Eye (tissue), 1 donor: ENCODE measurements at regions not wholly inside any gene's neighbourhood (a gene's known extent, or its start where the extent isn't known, plus 50 kb on each side); places are given as distances from the start of the nearest gene placed in this dataset.
A peak's percentile ranks its signal among the peaks of the same experiment; 100 is the strongest.
"Not testable (repeated sequence)": the region's sequence is repeated elsewhere in the genome, so short reads cannot be mapped to it uniquely, and the experiment has no call there.

Source experiments
- DNase-seq: peaks from one replicate; pipeline ENCODE4 v3.0.0-alpha.2; 2015

DNA sequence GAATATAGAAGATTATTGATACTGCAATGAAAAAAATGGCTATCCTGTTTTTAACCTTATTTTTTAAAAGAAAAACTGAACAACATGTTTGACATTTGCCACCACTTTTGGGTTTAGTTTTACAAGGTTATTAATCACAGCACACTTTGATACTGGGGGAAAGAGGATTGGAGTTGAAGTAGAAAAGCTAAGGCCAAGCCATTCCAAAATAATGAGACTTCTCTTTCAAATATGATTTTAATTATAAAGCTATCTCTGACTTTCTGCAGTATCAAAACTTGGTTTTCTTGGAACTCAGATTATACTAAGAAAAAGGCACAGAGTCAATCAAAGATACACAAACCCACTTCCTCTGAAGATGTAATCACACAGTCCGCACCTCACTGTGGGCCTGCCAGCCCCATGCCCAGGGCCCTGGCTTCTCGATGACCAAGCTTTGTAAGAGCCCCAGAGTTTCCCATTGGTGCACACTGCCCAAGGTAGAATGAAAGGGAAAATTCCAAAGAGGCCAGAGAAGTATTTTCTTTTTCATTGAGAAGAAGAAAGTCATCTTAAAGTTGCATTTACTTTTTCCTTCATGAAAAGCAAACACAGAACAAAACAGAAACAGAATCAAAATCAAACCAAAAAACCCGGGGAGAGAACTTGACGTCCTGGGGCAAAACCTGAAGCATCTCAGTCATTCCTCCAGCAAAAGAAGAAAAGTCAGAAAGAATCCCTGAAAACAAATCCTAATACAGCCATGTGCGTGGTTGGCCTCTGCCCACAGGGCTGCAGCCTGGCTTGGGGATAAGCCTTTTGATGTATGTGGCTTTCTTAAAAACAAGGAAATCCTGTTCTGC, 187.7 kb upstream of the KLF6 start:
- DNase-seq: no peak

DNA sequence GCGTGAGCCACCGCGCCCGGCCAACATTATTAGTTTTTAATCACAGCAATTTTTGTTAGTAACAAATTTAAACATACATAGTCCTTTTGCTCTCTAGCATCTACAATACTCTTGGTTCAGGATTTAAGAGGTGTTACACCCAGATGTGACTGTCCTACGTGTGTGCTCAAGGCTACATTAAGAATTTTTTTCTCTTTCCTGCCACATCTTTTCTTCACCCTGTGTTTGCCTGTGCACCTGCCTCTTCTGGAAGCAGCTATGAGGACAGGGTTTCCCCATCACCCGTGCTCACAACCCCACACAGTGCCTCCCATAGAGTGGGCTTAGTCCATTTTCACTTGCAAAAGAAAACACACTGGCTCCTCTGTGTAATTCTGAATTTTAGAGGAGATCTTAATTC, 186.7 kb upstream of the KLF6 start:
- no peak for DNase-seq

DNA sequence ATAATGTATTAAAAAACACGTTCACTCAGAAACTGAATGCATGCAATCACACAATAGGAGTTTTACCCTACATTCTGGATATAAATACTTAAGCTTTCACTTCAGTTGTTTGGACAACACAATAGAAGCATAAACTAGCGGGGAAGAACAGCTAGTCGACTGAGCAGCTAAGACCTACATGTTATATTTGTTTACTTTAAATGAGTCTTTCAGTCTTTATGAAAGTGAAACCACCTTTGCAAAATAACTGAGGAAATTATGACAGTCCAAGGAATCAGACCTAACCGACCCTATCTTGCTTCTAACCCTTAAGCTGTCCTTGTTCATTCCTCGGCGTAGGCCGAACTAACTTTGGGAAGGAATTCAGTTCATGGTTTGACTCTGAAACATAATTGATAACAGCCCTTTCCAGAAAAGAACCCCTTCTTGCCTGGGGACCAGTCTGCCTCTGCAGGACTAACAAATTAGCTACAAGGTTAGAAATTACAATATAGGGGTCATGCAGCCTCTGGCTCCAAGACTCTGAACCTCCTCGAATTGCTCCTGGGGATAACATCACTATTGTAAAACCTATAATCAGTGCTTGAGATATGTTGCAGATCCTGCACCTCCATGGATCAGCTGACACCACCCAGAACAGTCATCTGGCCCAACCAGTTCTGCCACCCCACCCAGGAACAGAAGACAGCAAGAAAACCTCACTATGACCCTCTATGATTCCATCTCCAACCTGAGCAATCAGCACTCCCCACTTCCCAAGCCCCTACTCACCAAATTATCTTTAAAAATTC, 185.1 kb upstream of the KLF6 start:
- no peak for DNase-seq

DNA sequence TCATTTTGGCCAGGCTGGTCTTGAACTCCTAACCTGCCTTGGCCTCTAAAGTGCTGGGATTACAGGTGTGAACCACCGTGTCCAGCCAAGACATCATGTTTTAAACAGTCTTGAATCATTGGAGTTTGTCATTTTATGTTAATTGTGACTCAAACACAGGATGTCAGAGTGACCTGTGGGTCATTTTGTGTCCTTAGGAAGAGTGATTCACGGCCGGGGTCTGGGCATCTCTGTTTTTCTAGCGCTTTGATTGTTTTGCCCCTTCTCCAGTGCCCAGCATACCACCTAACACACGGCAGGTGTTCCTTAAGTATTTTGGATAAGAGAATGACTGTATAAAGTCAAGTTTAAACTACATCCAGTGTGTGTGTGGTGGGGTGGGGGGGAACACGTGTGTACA, 183.7 kb upstream of the KLF6 start:
- DNase-seq: no peak

DNA sequence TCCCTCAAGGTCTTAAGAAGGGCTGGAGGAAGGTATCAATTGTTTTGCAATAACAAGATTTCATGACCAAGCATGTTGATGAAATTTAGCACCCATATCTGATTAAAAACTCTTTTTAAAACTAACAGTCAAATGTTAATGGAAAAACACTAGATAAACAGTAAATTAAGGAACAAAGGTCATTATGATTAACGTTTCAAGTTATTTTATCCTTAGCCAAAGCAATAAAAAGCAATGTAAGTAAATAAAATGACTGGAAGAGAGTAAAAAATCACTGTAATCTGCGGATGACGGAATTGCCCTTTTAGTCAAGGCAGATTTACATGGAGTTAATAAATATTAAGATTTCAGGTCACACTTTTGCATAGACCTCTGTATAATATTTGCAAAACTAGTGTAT, 179.5 kb upstream of the KLF6 start:
- DNase-seq: no peak

DNA sequence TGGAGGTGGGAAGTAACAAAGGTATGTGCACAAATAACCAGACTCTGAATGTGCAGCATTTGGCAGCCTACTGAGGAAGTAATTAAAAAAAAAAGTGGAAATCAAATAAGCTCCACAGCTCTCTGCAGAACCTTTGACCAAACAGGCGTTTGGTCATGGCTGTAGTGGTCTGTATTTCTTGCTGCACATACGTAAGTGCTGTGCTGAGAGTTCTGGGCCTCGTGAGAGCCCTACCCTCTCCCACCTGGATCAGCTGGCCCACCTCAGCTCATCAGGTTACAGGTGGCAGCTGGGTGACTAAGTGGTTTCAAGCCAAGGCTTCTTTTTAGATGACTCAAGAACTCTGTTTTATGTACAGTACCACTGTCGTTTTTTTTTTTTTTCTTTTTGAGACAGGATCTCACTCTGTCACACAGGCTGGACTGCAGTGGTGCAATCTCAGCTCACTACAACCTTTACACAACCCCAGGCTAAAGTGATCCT, 178.2 kb upstream of the KLF6 start:
- no peak for DNase-seq

DNA sequence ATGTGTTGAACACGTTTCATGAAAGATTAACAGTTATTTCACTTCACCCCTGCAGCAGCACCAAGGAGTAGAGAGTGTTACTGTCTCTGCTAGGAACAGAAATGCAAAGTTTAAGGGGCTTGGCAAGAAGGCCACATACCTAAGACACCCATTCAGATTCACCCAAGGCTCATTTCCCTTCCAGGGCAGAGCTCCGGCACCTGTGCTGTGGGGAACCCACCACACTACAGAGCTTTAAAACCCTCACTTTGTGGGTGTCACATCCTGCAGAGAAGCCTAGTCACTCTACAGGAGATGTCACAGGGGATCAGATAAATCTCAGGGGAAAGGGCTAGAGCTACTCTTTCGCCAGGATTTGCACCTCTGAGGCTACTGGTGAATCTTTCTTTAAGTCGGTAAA, 176.1 kb upstream of the KLF6 start:
- DNase-seq: no peak

DNA sequence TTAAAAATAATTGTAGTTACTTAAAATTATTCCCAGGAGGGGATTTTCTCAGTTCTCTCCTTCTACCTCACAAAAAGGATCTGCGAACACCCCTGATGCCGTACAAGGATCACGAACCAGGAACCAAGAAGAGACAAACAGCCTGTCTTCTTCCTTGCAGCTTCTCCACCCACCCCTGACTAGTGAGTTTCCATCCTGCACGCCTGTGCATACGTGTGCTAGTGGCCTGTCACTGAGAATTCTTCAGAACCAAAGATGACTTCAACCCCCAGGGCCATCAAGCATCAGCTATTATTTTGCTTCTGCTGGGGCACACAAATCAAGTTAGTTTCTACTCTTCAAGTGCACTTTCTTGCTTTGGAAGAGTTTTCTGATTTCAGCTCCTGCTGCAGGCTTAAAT, 175.5 kb upstream of the KLF6 start:
- DNase-seq: no peak

DNA sequence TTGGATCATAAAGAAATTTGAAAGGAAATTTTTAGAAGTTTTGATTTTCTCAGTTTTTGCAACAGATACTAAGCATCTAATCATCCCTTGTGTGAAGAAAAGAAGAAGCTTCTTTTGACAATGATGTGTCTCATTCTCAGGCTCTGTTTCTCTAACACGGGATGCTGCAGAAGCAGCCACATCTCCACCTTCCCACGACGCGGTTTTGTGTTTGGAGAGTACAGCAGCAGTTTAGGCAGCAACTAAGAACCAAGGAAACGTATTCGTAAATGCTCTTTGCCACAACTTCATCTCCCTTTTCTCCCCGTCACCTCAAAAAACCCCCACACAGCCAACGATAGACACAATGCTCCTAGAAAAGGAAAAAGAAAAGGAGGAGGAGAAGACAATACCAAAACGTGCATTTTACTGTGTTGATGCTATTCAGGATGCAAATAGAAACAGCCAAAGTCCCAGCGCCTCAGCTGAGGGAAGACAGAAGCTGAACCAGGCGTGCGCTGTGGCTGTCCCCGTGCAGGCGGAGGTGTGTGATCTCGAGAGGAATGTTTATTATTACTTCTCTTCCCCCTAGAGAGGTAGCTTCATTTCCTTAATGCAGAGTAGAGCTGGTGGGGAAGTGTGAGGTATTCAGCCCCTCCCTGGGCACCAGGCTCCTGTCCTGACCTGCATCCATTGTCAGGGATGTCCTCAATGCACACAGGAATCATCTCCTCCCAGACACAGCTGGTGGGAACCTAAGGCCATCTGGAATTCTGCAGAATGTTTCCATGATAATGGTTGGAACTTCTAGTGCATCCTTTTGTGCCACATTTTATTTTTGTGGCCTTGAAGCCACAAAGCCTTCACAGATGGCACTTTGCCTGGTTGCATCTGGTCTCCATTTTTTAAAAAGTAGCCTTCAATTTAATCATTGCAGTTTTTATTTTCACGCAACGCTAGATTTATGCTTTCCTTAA, 174.6 kb upstream of the KLF6 start:
- no peak for DNase-seq

DNA sequence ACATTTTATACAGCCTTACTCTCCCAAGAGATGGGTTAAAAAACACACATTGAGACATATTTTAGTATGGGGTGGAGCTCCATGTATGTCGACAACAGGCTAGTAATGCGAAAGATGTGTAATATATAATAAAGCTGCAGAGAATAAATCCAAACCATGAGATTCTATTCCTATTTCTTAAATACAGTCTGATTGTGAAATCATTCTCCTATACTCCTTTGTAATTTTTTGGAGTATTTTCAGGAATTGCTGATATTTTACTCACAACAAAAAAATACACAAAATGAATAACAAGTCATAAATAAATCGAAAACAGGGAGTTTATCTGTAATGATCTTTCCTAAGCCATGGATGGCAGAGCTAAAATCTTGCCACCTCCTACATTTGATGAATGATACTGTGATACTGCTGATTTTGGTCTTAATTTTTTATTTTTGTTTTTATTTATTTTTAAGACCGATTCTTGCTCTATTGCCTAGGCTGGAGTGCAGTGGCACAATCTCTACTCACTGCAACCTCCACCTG, 173.5 kb upstream of the KLF6 start:
- no peak for DNase-seq

DNA sequence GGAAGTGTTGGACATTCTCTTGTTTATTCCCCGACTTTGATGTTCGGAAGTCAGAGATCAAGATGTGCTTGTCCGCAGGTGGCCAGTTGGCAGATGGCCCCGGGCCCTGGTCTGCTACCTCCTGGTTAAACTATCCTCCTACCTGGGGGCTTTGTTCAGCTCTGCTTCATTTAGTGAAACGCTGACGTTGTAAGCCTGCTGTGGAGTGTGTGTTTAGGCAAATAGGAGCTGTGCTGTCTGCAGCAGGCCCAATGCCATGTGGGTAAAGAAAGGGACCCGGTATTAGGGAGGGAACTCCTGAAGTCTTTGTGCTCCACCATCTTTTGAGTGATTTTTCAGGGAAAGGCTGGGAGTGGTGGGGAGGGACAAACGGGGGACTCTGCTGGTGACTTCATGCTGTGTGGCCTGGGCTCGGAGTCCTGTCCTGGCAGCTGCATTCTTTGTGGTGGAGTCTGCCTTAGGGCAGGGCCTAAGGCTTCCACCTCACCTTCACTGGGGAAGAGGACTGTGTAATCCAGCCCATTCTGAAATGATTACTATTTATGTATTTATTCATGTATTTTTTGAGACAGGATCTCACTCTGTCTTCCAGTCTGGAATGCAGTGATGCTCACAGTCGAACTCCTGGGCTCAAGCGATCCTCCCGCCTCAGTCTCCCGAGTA, 171.1 kb upstream of the KLF6 start:
- DNase-seq: no peak

DNA sequence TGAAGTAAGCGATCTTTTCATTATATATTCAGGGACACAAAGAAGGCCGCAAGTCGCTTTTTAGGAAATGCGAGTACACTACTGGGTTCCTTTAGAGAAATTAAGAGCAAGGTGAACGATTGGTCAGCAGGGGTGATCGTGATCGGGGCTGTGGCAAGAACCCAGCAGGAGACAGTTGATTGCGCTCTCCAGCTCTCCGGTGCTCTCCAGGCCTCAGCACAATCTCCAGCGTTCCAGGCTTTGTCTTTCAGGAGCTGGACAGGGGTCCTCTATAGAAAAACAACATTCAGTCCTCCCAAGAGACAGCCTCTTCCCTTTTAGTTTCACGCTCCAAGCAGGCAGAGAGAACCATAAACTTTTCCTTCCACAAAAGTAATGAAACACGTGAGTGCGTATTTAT, 170.5 kb upstream of the KLF6 start:
- peak; percentile 55 for DNase-seq

DNA sequence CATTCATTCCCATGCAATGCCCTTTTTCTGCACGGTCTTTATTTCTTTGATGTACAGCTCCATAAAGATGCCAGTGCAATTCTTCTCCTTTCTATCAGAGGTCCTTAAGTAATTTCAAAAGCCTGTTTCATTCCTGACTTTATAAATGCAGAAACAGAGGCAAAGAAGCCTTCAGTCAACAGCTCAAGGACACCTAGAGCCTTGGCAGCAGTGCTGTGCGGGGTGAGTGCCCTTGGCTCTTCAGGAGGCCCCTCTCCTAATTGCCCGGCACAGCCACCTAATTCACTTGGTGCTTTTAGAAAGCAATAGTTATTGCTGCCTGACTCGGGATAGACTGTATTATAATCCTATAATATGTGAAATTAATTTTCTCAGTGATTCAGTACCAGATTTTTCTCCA, 169.6 kb upstream of the KLF6 start:
- DNase-seq: no peak

DNA sequence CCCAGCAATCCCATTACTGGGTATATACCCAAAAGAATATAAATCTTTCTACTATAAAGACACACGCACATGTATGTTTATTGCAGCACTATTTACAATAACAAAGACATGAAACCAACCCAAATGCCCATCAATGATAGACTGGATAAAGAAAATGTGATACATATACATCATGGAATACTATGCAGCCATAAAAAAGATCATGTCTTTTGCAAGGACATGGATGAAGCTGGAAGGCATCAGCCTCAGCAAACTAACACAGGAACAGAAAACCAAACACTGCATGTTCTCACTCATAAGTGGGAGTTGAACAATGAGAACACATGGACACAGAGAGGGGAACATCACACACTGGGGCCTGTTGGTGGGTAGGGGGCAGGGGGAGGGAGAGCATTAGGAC, 169.0 kb upstream of the KLF6 start:
- DNase-seq: not testable (repeated sequence)

DNA sequence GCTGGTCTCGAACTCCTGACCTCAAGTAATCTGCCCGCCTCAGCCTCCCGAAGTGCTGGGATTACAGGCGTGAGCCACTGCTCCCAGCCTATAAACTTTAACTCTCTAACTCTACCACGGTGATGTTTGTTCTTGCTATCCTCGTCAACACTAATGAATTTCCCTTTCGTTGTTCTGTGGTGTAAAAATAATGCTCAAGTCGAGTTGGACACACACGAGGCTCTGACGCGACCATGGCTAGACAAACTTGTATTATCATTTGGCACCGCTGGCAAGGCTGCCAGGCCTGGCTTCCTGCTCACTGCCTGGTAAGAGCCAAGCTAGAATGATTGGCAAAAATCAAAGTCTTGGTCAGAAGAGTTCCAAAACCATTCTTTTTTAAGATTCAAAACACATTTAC, 167.0 kb upstream of the KLF6 start:
- no peak for DNase-seq

DNA sequence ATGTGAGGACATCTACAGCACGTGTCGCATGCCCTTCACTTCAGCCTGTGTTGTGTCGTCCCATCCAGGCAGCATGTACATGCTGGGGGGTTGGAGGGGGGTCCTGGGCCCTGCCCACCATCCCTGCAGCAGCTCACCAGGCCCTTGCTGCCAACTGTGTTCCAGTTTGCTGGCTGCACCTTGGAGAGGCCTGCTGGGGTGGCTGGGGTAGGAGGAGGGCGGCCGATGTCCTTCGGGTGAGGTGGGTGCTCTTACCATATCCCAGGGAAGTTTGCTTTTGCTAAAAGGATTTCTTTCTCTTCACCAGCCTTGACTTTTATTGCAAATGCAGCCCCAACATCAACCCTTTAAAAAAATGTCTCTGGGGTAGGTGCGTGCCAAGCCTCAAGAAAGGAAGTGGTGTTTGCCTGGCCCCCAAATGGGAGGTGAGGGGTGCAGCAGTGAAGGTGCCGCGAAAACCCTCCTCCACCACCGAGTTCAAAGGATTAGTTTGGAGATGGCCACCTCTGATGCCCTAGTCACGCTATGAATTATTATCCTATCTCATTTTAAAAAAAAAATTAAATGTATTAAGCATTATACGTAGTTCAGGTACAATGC, 165.8 kb upstream of the KLF6 start:
- no peak for DNase-seq

DNA sequence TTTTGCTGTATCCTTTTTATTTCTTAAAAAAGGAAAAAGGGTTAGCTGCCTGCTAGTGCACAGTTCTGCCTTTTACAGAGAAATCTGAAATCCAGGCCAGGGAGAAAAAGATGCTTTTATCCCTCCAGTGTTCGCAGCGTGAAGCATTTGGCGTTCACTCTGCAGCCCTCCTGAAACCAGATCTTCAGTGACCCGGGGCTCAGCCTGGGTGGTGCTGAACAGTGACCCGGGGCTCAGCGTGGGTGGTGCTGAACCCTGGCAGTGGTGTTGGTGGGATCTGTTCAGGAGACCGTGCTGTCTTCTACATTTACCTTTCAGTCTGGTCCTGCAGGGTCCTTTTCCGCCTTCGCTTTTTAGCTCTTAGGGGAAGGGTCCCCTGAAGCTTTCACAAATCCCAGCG, 164.7 kb upstream of the KLF6 start:
- DNase-seq: peak; percentile 33

DNA sequence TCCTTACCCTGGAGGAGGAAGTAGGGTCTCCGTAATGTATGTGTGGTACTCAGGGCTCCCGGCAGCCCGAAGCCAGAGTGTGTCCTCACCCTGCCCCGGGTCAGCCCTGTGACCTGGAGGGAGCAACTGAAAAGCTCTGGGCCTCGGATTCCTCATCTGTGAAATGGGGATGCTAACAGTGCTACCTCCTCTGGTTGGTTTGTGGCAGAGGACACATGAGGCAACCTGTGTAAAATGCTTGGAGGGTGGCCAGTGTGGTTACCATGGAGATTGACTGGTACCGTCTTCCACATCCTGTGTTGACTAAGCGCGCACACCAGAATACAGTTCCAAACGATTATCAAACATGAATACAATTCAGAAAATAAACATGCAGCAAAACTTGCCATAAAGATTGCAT, 163.8 kb upstream of the KLF6 start:
- DNase-seq: no peak

DNA sequence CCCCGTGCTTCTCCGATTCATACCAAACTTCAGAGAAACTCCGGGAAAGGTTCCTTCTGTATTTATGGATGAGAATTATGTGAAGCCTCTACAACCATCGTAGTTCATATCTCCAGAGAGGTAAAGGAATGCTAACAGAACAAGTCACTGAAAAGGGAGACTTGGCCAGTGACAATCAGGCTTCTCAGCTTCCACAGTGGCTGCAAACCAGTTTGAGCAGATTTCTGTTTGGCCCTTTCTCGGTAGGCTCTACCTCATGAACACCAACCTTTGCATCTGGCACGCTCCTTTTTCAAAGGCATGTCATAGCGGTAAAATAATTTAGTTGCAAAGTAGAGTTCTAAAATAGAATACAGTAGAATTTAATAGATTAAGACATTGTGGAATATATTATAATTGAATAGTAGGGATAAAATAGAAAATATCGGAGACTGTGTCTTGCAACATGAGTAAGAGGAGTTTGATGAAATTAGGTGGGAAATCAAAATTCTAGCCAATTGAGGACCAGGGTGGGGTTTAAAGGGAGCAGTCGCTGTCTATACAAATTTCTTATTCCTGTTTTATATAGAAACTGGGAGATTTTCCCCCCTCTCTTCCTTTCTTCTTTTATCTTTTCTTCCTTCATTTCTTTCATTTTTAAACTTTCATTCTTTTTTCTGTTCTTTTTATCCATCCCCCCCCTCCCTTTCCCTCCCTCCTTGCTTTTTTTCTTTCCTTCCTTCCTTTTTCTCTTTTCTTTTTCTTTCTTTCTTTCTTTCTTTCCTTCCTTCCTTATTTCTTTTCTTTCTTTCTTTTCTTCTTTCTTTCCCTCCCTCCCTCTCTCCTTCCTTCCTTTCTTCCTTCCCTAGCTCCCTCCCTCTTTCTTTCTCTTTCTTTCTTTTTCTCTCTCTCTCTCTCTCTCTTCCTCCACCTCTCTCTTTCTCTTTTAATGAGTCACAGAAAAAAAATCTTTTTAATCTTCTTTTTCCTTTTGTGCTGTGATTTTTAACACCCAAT, 161.5 kb upstream of the KLF6 start:
- DNase-seq: no peak

DNA sequence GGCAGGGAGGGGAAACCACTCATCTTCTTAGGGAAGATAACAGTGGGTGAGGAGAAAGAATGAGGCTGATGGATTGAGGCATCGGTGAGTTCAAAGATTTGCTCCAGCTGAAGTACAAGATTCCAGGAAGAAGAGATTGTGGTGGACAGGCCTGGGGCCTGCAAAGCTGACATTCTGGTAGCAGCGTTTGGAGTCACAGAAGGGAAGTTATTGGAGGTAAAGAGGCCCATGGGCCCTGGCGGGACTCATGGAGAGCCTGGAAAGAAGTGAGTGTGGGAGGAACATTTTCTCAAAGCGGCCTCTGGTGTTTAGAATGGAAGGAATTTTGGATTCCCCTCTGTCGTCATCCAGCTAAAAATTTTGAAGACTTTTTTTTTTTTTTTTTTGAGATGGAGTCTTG, 160.0 kb upstream of the KLF6 start:
- DNase-seq: no peak

DNA sequence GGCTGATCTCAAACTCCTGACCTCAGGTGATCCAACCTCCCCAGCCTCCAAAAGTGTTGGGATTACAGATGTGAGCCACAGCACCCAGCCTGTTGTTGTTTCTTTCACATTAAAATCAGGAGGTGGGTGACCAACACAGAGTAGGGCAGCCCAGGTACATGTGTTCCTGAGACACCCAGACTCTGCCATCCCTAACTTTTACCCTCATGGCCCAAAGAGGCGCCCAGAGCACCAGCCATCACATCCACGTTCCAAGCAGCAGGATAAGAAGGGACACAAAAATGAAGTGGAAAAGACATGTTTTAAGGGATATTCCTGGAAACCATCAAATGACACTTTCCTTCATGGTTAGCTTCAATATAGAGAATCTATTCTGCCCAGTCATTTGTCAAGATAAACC, 159.6 kb upstream of the KLF6 start:
- no peak for DNase-seq
